ENCODE measurements at regions not wholly inside any gene's neighbourhood (a gene's known extent, or its start where the extent isn't known, plus 50 kb on each side); places are given as distances from the start of the nearest gene placed in this dataset.

- Histone ChIP-seq H4K20me1 (ENCODE audit: insufficient read depth) (no peaks in the 10 kb centered on the region), H3K79me2 (replicated peaks; ENCODE audit: insufficient read depth, low read length) (no peaks in the 10 kb centered on the region), H3K9me3 (ENCODE audit: low read length) (no peaks in the 10 kb centered on the region), H3F3A (ENCODE audit: insufficient read depth, low read length, poor library complexity, severe bottlenecking) (no peaks in the 10 kb centered on the region), H3K9ac (ENCODE audit: low read length) (no peak overlapping the region), H3K36me3 (ENCODE audit: insufficient read depth, low read length) (no peaks in the 10 kb centered on the region), H3K9me2 (ENCODE audit: insufficient read depth, low read length) (no peaks in the 10 kb centered on the region), H3K4me3 (ENCODE audit: low read length) (no peak overlapping the region), H3K4me2 (ENCODE audit: low read length) (no peak overlapping the region), H3K27ac (ENCODE audit: low read length) (no peak overlapping the region), H3K27me3 (ENCODE audit: insufficient read depth, low read depth, low read length) (no peaks in the 10 kb centered on the region), H2AFZ (ENCODE audit: low read depth, low read length) (no peak overlapping the region)
- no peak for TF ChIP-seq EZH2 (IDR thresholded peaks at IDR 0.05; ENCODE audit: borderline replicate concordance, insufficient read depth, low read length, poor library complexity, severe bottlenecking)
- no peak for TF ChIP-seq SMC3 (conservative IDR thresholded peaks at IDR 0.05; ENCODE audit: poor library complexity)
- TF ChIP-seq RAD21 (conservative IDR thresholded peaks at IDR 0.05) = no peak
- TF ChIP-seq MXI1 (conservative IDR thresholded peaks at IDR 0.05; ENCODE audit: poor library complexity, severe bottlenecking) = no peak
- TF ChIP-seq EP300 (conservative IDR thresholded peaks at IDR 0.05; ENCODE audit: poor library complexity, severe bottlenecking) = no peak
- no peak for TF ChIP-seq POLR2AphosphoS5 (IDR thresholded peaks at IDR 0.05)
- no peak for TF ChIP-seq CTCF (IDR thresholded peaks at IDR 0.05; ENCODE audit: poor library complexity, severe bottlenecking)
- no peak for TF ChIP-seq TAF1 (IDR thresholded peaks at IDR 0.05; ENCODE audit: low read depth)
- no peak for TF ChIP-seq REST (IDR thresholded peaks at IDR 0.05; ENCODE audit: borderline replicate concordance)
These were observed 183.2 kb upstream of the TRIM24 start for GRCh38 chr7:138276891-138277290.

GRCh38 chr7:138278601-138279000, 181.5 kb upstream of the TRIM24 start:
- TF ChIP-seq POLR2AphosphoS5 (IDR thresholded peaks at IDR 0.05) (no peak), EP300 (conservative IDR thresholded peaks at IDR 0.05; ENCODE audit: poor library complexity, severe bottlenecking) (no peak), CTCF (IDR thresholded peaks at IDR 0.05; ENCODE audit: poor library complexity, severe bottlenecking) (no peak), REST (IDR thresholded peaks at IDR 0.05; ENCODE audit: borderline replicate concordance) (no peak)
- Histone ChIP-seq H2AFZ (ENCODE audit: low read depth, low read length) (no peak overlapping the region), H3K36me3 (ENCODE audit: insufficient read depth, low read length) (no peaks in the 10 kb centered on the region), H4K20me1 (ENCODE audit: insufficient read depth) (no peaks in the 10 kb centered on the region), H3K27me3 (ENCODE audit: insufficient read depth, low read depth, low read length) (no peaks in the 10 kb centered on the region), H3K27ac (ENCODE audit: low read length) (no peak overlapping the region), H3K9me2 (ENCODE audit: insufficient read depth, low read length) (no peaks in the 10 kb centered on the region), H3F3A (ENCODE audit: insufficient read depth, low read length, poor library complexity, severe bottlenecking) (no peaks in the 10 kb centered on the region), H3K9me3 (ENCODE audit: low read length) (no peaks in the 10 kb centered on the region), H3K4me3 (ENCODE audit: low read length) (no peak overlapping the region), H3K4me2 (ENCODE audit: low read length) (no peak overlapping the region), H3K9ac (ENCODE audit: low read length) (no peak overlapping the region), H3K79me2 (replicated peaks; ENCODE audit: insufficient read depth, low read length) (no peaks in the 10 kb centered on the region)

All from neural cell (in vitro differentiated cells).